ENCODE measurements at regions not wholly inside any gene's neighbourhood (a gene's known extent, or its start where the extent isn't known, plus 50 kb on each side); places are given as distances from the start of the nearest gene placed in this dataset.

DNA sequence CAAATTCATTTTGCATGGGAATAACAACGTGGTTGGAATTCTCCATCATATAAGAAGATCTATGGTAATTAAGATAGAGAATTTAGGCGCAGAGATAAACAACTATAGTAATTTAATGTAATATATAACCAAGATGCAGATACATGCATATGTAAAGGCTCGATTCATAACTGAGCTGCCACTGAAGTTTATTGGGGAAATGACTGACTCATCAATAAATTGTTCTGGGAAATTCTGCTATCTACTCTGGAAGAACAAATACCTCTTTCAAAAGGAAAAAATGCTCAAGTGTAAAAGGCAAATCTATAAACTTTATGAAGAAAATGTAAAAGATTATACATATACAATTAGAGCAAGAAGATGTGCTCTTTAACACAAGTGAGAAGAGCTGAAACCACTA, 596.4 kb downstream of the MMUT start:
- Histone ChIP-seq H3K79me1 (replicated peaks; ENCODE audit: low read length, poor library complexity, severe bottlenecking) (no peaks in the 10 kb centered on the region), H3K18ac (ENCODE audit: low read depth in 1 of 2, low read length in 2 of 2) (no peak overlapping the region), H2AFZ (ENCODE audit: low read depth, low read length) (no peak overlapping the region), H3K27ac (ENCODE audit: low read length, poor library complexity, severe bottlenecking) (no peak overlapping the region), H3K9me3 (ENCODE audit: control insufficient read depth, low read length) (peaks cover 23% of the 10 kb centered on the region), H4K8ac (ENCODE audit: low read length) (no peak overlapping the region), H3K27me3 (ENCODE audit: control insufficient read depth in 1 of 2, insufficient read depth in 1 of 2, low read length in 2 of 2) (no peaks in the 10 kb centered on the region), H3K23ac (ENCODE audit: low read length in 2 of 2) (no peak overlapping the region), H2AK5ac (ENCODE audit: low read length, severe bottlenecking) (no peak overlapping the region), H3K4me3 (ENCODE audit: insufficient read depth in 1 of 2, low read depth in 1 of 2, low read length in 2 of 2) (no peak overlapping the region), H4K91ac (ENCODE audit: low read length) (no peak overlapping the region), H3K4me2 (ENCODE audit: low read length, poor library complexity, severe bottlenecking) (no peak overlapping the region), H3K4ac (ENCODE audit: low read depth in 1 of 2, low read length in 2 of 2) (no peak overlapping the region), H2BK5ac (ENCODE audit: low read depth, low read length, poor library complexity, severe bottlenecking) (no peak overlapping the region), H2BK15ac (ENCODE audit: low read depth, poor library complexity, severe bottlenecking) (no peak overlapping the region), H3K36me3 (ENCODE audit: control insufficient read depth in 1 of 2, insufficient read depth in 2 of 2, low read depth in 1 of 2, low read length in 2 of 2) (no peaks in the 10 kb centered on the region), H3K14ac (ENCODE audit: low read length in 2 of 2) (no peak overlapping the region), H3K4me1 (ENCODE audit: control insufficient read depth, insufficient read depth, low read depth, low read length) (no peaks in the 10 kb centered on the region), H2BK120ac (ENCODE audit: low read depth, low read length) (no peak overlapping the region), H3K9ac (ENCODE audit: low read length) (no peak overlapping the region), H2BK12ac (ENCODE audit: low read length in 2 of 2) (no peak overlapping the region)
- DNase-seq = no peak
- WGBS = no CpG with 5 or more reads among the region's 3 CpGs

DNA sequence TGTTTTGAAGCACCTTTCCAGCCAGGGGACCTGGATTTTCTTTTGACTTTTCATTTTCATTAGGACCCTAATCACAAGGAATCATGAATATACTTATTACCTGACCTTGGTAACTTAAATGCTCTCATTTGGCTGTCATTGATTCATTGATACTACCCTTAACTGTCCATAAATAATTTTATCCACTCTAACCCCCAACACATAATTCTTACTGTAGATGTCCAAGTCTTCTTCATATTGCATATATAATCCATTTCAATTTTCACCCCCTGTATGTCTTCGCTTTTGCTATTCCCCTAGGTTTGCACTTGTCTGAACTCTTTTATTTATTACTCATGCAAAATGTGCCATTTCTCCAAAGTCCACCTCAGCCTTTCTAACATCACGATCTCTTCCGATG, 602.9 kb downstream of the MMUT start:
- Histone ChIP-seq H3K27ac (ENCODE audit: low read length, poor library complexity, severe bottlenecking) (no peak overlapping the region), H3K27me3 (ENCODE audit: control insufficient read depth in 1 of 2, insufficient read depth in 1 of 2, low read length in 2 of 2) (no peaks in the 10 kb centered on the region), H3K4ac (ENCODE audit: low read depth in 1 of 2, low read length in 2 of 2) (no peak overlapping the region), H4K91ac (ENCODE audit: low read length) (no peak overlapping the region), H3K18ac (ENCODE audit: low read depth in 1 of 2, low read length in 2 of 2) (no peak overlapping the region), H2AFZ (ENCODE audit: low read depth, low read length) (no peak overlapping the region), H2BK5ac (ENCODE audit: low read depth, low read length, poor library complexity, severe bottlenecking) (no peak overlapping the region), H4K8ac (ENCODE audit: low read length) (no peak overlapping the region), H3K4me2 (ENCODE audit: low read length, poor library complexity, severe bottlenecking) (no peak overlapping the region), H3K9me3 (ENCODE audit: control insufficient read depth, low read length) (peaks cover 23% of the 10 kb centered on the region), H2BK120ac (ENCODE audit: low read depth, low read length) (no peak overlapping the region), H3K4me1 (ENCODE audit: control insufficient read depth, insufficient read depth, low read depth, low read length) (no peaks in the 10 kb centered on the region), H3K9ac (ENCODE audit: low read length) (no peak overlapping the region), H3K4me3 (ENCODE audit: insufficient read depth in 1 of 2, low read depth in 1 of 2, low read length in 2 of 2) (no peak overlapping the region), H2BK12ac (ENCODE audit: low read length in 2 of 2) (no peak overlapping the region), H3K36me3 (ENCODE audit: control insufficient read depth in 1 of 2, insufficient read depth in 2 of 2, low read depth in 1 of 2, low read length in 2 of 2) (no peaks in the 10 kb centered on the region), H2AK5ac (ENCODE audit: low read length, severe bottlenecking) (no peak overlapping the region), H3K23ac (ENCODE audit: low read length in 2 of 2) (no peak overlapping the region), H3K79me1 (replicated peaks; ENCODE audit: low read length, poor library complexity, severe bottlenecking) (no peaks in the 10 kb centered on the region), H2BK15ac (ENCODE audit: low read depth, poor library complexity, severe bottlenecking) (no peak overlapping the region), H3K14ac (ENCODE audit: low read length in 2 of 2) (no peak overlapping the region)
- DNase-seq = no peak
- WGBS = 98% methylated on average over 3 of the region's 3 CpGs

DNA sequence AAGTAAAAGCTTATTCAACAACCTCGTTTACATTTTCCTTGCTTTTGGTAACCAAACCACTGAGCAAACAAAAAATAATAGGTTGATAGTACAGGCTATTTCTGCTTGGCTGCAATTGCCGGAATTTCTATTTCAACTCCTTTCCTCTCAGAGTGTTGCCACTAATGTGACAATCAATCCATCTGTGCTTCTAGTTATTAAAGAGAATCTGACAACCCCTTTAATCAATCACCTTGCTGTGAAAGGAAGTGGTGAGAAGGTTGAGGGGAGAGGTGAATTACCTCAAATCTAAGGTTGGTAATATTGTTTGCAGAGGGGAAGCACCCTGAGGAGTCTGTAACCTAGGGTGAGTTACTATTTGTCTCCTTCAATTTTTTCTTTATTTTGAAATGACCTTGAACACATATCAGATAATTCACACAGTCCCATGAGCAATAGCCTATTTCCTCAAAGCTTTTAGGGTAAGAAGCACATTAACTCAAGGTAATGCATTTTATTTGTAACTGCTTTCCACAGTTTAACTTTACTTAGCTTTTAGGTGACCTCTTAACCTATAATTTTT, 603.4 kb downstream of the MMUT start:
- Histone ChIP-seq H3K27me3 (ENCODE audit: control insufficient read depth in 1 of 2, insufficient read depth in 1 of 2, low read length in 2 of 2) (no peaks in the 10 kb centered on the region), H3K79me1 (replicated peaks; ENCODE audit: low read length, poor library complexity, severe bottlenecking) (no peaks in the 10 kb centered on the region), H3K4me2 (ENCODE audit: low read length, poor library complexity, severe bottlenecking) (no peak overlapping the region), H2BK120ac (ENCODE audit: low read depth, low read length) (no peak overlapping the region), H4K8ac (ENCODE audit: low read length) (no peak overlapping the region), H2BK15ac (ENCODE audit: low read depth, poor library complexity, severe bottlenecking) (no peak overlapping the region), H2BK12ac (ENCODE audit: low read length in 2 of 2) (no peak overlapping the region), H2AK5ac (ENCODE audit: low read length, severe bottlenecking) (no peak overlapping the region), H3K4ac (ENCODE audit: low read depth in 1 of 2, low read length in 2 of 2) (no peak overlapping the region), H3K27ac (ENCODE audit: low read length, poor library complexity, severe bottlenecking) (no peak overlapping the region), H3K23ac (ENCODE audit: low read length in 2 of 2) (no peak overlapping the region), H2BK5ac (ENCODE audit: low read depth, low read length, poor library complexity, severe bottlenecking) (no peak overlapping the region), H4K91ac (ENCODE audit: low read length) (no peak overlapping the region), H3K4me1 (ENCODE audit: control insufficient read depth, insufficient read depth, low read depth, low read length) (no peaks in the 10 kb centered on the region), H2AFZ (ENCODE audit: low read depth, low read length) (no peak overlapping the region), H3K9me3 (ENCODE audit: control insufficient read depth, low read length) (peaks cover 18% of the 10 kb centered on the region), H3K14ac (ENCODE audit: low read length in 2 of 2) (no peak overlapping the region), H3K36me3 (ENCODE audit: control insufficient read depth in 1 of 2, insufficient read depth in 2 of 2, low read depth in 1 of 2, low read length in 2 of 2) (no peaks in the 10 kb centered on the region), H3K9ac (ENCODE audit: low read length) (no peak overlapping the region), H3K18ac (ENCODE audit: low read depth in 1 of 2, low read length in 2 of 2) (no peak overlapping the region), H3K4me3 (ENCODE audit: insufficient read depth in 1 of 2, low read depth in 1 of 2, low read length in 2 of 2) (no peak overlapping the region)
- no peak for DNase-seq
- 76% methylated on average over 2 of the region's 2 CpGs for WGBS

DNA sequence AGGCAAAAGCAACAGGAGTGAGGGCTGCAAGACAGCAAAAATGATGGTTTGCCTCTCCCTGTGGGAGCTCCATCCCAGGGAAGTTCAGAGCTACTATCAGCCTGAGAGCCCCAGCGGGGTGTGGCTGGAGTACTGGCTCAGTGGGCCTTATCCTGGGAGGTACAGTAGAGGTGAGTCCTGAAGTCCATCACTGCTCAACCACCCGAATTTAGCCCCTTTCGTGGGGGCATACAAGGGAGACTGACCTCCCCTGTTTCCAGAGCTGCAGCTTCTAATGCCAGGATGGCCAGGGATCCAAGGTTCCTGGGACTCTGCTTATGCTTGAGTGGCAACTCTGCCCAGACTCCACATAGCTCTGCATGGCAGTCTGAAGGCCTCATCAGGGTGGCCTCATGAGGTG, 617.8 kb downstream of the MMUT start:
- Histone ChIP-seq H2BK120ac (ENCODE audit: low read depth, low read length) (no peak overlapping the region), H3K27ac (ENCODE audit: low read length, poor library complexity, severe bottlenecking) (no peak overlapping the region), H3K27me3 (ENCODE audit: control insufficient read depth in 1 of 2, insufficient read depth in 1 of 2, low read length in 2 of 2) (no peaks in the 10 kb centered on the region), H2BK5ac (ENCODE audit: low read depth, low read length, poor library complexity, severe bottlenecking) (no peak overlapping the region), H4K91ac (ENCODE audit: low read length) (no peak overlapping the region), H3K23ac (ENCODE audit: low read length in 2 of 2) (no peak overlapping the region), H3K4me2 (ENCODE audit: low read length, poor library complexity, severe bottlenecking) (no peak overlapping the region), H2BK12ac (ENCODE audit: low read length in 2 of 2) (no peak overlapping the region), H3K4me1 (ENCODE audit: control insufficient read depth, insufficient read depth, low read depth, low read length) (no peaks in the 10 kb centered on the region), H4K8ac (ENCODE audit: low read length) (no peak overlapping the region), H2AK5ac (ENCODE audit: low read length, severe bottlenecking) (no peak overlapping the region), H3K79me1 (replicated peaks; ENCODE audit: low read length, poor library complexity, severe bottlenecking) (no peaks in the 10 kb centered on the region), H3K36me3 (ENCODE audit: control insufficient read depth in 1 of 2, insufficient read depth in 2 of 2, low read depth in 1 of 2, low read length in 2 of 2) (no peaks in the 10 kb centered on the region), H2AFZ (ENCODE audit: low read depth, low read length) (no peak overlapping the region), H2BK15ac (ENCODE audit: low read depth, poor library complexity, severe bottlenecking) (no peak overlapping the region), H3K14ac (ENCODE audit: low read length in 2 of 2) (peak overlapping the region in 1 of 2 experiments; percentile 55), H3K4me3 (ENCODE audit: insufficient read depth in 1 of 2, low read depth in 1 of 2, low read length in 2 of 2) (no peak overlapping the region), H3K9me3 (ENCODE audit: control insufficient read depth, low read length) (peaks cover 41% of the 10 kb centered on the region), H3K4ac (ENCODE audit: low read depth in 1 of 2, low read length in 2 of 2) (no peak overlapping the region), H3K9ac (ENCODE audit: low read length) (no peak overlapping the region), H3K18ac (ENCODE audit: low read depth in 1 of 2, low read length in 2 of 2) (no peak overlapping the region)
- DNase-seq = no peak
- 75% methylated on average over 3 of the region's 3 CpGs for WGBS
